GM18907 (cell line): ENCODE measurements at regions not wholly inside any gene's neighbourhood (a gene's known extent, or its start where the extent isn't known, plus 50 kb on each side); places are given as distances from the start of the nearest gene placed in this dataset.

ENCODE experiments used
- ATAC-seq: cut with Tn5 transposase; IDR thresholded peaks from one replicate; pipeline ENCODE4 v1.9.1; 2021; ENCODE audit warnings: mild to moderate bottlenecking, moderate library complexity; ENCODE audit not compliant: unreplicated experiment

DNA sequence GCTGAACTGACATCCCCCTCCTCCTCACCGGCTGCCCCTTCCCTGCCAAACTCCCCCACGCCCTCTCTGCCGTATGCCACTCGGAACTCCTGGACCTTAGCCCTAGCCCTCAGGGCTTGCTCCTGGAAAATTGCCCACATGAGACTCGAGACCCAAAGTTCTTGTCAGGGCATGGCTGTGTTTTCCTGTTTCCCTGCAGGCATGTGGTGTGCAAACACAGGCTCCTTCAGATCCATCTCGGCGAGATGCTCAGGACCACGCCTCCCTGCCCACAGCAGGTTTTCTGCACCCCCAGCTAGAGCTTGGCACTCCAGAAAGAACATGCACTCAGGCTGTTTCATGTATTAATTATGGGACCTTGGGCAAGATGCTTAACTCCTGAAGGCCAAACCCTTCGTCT lies 1480.4 kb downstream of the BRD1 start:
- no peak for ATAC-seq

- no peak for ATAC-seq
These were observed 1480.8 kb downstream of the BRD1 start for GRCh38 chr22:48346911-48347310.

DNA sequence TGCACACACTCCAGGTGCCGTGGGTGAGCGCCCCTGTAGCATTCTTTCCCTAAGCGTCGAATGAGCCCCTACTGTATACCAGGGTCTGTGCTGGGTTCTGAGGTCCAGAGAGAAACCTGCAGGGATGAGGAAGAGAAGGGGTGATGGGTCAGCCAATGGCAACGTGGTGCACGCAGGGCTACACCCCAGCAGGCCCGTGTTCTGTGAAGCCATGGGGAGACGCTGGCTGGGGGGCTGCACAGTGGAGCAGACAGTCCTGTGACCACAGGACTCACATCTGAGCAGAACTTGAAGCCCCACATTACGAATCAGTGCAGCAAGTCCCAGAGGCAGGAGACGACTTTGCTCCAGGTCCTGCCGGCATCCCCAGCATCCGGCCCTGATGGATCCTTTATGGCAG lies 1481.4 kb downstream of the BRD1 start:
- no peak for ATAC-seq

DNA sequence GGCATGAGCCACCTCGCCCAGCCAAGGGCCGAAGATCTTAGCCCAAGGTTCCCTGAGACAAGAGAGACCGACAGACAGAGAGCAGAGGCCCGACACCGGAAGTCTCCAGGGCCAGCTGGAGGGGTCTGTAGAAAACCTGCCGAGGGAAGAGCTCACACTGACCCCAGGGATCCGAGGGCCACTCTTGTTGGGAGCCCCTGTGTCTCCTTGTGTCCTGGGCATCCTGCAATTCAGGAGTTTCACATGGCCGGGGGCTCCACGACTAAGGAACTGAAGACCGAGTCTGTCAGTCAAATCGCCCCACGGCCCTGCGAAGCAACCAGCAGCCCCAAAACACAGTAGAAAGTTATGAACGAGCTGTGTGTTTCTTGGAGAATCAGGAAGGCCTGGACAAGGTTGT lies 1482.0 kb downstream of the BRD1 start:
- ATAC-seq = no peak

DNA sequence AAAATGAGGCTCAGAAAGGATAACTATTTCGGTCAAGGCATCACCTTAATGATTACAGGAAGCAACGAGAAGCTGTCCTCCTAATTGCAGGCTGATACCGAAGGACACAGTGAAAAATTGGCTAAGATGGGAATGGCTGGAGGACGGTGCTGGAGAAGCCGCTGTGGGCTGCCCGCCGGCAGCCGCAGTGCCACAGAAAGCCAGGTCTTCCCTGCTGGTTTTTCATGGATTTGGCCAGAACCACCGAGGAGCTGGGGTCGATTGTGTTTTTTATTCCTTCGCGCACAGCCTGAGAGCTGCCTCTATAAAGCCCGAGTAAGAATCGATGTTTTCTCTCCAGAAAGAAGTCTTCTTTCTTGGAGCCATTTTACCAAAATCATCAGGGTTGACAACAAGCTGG lies 1484.2 kb downstream of the BRD1 start:
- ATAC-seq = no peak

- ATAC-seq = no peak
These were observed 1484.9 kb downstream of the BRD1 start for GRCh38 chr22:48342732-48343131.

- ATAC-seq = no peak
These were observed 1485.7 kb downstream of the BRD1 start for GRCh38 chr22:48342016-48342415.

DNA sequence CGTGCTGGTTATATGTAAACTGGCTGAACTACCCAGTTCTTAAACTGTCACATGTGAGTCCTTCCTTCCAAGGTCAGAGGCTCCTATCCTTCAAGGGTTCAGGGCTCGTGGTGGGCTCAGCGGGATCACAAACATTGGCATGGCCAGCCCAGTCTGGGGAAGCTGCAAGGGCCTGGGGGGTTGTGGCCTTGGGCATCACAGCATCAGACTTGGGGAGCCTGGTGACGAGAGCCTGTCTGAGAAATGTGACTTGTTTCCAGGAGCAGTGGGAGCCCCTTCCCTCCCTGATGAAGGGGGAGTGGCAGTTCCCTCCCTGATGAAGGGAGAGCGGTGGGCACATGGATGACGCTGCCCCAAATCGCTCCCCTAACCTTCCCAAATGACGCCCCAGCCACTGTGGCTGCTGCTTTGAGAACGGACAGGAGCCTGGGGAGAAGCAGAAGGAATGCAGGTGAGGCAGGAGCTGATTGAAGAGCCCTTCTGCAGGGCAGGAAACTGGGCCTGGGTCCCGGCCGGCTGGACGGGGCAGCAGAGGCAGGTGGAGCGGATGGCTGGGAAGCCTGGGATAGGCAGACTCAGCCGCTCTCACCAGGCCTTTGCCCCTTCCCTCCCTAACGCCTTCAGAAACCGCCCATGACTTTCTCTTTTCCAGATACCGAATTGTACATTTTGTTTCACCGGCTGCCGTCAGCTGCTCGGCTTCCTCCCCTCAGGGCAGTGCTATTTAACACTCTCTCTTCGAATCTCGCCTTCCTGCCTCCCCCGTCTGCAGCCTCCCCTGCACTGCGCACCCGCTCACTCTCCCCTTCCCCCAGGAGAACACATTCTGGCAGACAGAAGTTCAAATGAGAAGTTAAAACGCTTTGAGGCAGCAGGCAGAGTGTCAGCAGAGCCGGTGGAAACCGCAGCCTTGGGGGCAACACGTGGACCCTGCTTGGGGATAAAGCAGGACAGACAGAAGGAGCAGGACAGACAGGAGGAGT lies 1486.7 kb downstream of the BRD1 start:
- ATAC-seq = no peak

- no peak for ATAC-seq
These were observed 1487.5 kb downstream of the BRD1 start for GRCh38 chr22:48340191-48340590.

DNA sequence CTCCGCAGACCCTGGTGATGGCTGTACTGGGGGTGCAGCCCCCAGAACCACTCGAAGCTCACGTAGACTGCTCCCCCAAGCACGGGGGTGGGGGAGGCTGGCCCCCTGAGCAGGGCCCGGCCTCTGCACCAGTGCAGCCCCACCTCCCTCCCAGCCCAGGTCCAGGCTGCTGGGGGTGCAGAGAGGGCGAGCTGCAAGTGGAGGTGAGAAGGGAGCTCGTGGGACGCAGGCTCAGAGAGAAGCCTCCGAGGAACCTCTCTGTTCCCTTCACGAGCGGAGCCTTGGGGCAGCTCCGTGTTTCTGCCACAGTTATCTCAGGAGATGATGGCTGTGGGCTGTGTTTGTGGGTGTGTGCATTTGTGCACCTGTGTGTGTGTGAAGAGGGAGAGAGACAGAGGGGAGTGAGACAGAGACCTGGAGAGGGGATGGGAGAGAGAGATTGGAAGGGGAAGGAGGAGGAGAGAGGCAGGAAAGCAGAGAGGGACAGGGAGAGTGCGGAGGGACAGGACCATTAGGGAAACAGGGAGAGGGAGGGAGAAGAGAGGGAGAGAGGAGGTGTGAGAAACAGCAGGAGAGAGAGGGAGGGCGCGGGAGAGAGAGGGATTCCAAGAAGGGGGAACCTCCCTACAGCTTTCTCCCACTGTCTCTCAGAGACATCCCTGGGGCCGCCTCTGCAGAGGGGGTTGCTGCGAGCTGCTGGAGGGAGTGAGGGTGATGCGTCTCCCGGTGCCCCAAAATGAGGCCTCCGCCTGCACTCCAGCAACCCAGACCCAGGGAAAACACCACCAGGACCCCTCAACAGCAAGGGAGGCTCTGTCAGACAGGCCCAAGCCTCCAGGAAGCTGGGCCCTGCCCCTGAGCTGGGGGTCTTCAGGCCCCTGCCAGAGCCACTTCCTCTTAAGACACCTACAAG lies 1488.6 kb downstream of the BRD1 start:
- no peak for ATAC-seq

GRCh38 chr22:48337957-48338792 lies 1489.5 kb downstream of the BRD1 start:
- ATAC-seq = no peak

GRCh38 chr22:48336339-48337060 lies 1491.2 kb downstream of the BRD1 start:
- no peak for ATAC-seq

- ATAC-seq = no peak
These were observed 1492.1 kb downstream of the BRD1 start for GRCh38 chr22:48335442-48336139.

- no peak for ATAC-seq
These were observed 1492.7 kb downstream of the BRD1 start for GRCh38 chr22:48334971-48335370.

DNA sequence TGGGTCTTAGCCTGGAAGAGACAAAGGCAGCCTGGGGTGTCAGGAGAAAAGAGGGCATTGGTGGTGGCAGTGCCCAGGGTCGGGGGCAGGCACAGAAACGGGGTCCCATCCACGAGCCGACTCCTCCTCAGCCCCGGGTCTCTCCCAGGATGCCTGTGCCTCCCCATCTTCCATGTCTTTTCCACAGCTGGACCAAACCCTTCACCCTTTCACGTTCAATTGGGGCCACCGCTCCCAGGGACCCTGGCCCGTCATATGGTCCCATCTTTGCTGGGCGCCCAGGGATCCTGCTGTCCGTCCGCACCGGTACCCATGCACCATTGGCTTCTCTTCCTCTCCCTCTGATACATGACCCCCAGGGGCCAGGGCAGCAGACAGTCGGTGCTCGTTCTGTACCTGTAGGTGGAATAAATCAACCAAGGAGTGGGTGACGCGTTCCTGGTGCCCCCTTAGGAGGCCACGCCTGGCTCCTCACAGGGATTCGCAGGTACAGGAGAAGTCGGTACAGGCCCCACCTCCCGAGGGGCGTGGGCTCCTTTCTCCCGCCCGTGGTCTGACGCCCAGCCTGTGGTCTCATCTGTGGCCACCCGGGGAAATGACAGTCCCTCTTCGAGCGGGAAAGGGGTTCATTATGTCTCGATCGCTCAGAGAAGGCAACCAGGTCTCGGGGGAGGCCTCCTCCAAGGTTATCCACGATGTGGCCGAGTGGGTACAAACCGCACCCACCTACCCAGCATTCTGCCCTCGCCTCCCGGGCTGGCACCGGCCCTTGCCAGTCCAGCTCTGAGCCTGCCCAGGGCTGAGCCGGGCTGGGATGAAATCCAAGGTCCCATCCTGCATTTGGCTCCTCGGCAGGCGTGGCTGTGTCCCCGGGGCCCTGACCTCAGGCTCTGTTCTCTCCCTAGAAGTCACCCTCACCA lies 1493.6 kb downstream of the BRD1 start:
- ATAC-seq = no peak

GRCh38 chr22:48333323-48333763 lies 1494.3 kb downstream of the BRD1 start:
- no peak for ATAC-seq

DNA sequence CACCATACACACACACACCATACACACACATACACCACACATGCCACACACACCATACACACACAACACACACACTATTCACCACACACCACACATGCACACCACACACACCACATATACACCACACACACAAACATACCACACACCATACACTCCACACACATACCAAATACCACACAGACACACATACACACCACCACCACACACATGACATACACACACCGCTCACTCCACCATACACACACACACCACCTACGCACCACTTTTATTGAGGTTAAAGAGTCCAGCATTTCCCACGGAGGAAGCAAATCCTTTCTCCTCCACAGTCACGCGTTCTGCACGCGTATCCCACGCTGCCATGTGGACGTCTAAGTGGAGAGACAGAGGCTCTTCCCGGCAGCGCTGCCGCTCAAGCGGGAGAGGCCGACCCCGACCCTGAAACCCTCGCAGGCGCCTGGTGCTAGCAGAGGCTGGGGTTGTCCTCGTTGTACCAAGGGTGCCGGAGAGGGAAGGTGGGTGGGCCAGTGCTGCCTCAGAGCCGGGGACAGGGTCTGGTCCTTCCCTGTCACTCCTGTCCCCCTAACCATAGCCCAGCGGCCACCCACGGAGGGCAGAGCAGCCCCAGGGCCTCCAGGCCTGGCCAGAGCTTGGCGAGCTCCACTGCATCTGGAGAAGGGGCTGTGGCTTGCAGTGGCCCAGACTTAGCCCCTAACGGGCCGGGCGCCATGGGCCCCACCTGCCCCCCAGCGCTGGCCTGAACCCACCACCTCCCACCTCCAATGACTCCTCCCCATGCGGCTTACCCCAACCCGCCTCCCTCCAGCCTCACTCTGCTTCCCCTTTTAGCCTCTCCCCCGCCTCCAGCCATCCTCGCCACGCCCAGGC lies 1495.0 kb downstream of the BRD1 start:
- ATAC-seq = no peak
